Muscle of back (tissue), 3 donors: ENCODE measurements at regions not wholly inside any gene's neighbourhood (a gene's known extent, or its start where the extent isn't known, plus 50 kb on each side); places are given as distances from the start of the nearest gene placed in this dataset.
A peak's percentile ranks its signal among the peaks of the same experiment; 100 is the strongest.

Experiments
- DNase-seq, 3 donors: peaks; one replicate each; pipeline versions ENCODE4 v3.0.0 to v3.0.0-alpha.2; 2013

DNA sequence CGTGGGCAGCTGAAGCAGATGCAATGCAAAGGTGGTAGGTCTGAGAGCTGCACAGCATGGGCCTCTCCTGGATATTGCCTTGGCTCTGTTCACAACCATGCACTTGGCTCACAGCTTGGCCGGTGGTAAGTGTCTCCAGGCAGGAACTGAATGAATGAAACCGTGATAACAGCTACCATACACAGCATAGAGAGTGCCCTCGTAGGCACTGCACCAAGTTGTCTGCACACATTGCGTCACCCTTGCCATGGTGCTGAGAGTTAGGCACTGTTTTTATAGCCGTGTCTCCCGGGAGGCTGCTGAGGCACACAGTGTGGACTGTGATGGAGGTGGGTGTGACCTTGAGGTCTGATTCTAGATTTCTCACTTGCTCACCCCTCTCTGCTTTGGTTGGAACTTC, 157.6 kb upstream of the VASH1 start:
- no peak for DNase-seq

DNA sequence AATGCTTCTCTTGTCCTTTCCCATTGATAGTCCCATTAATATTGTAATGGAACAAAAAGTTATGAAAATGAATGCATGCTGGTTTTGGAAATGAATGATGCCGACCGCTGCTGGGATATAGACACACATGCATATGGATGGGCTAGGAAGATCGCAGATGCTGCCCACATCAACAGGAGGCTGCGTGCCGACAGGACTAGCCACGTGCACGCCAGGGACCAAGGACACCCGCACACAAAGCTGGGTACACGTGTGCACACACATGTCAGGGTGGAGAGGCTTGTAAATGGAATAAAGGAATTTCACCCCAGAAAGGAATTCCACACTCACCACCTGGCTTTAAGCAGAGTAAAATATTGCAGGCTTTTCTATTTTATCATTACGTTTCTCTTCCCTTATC, 153.8 kb upstream of the VASH1 start:
- DNase-seq = no peak

DNA sequence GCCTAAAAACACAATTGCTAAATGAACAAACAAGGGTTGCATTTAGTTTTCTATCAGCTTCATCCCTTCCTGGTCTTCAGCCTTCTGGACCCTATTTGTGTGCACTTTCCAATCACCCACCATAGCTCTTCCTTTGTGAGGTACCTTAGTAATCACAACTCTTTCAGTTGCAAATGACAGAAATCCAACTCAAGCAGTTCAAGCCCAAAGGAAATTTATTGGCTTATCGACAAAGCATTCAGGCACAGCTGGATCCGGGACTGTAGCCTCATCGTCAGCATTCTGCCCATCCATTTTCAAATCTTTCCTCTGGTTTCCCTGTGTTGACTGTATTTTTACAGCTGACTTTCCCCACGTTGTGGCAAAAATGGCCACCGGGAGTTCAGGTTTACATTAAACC, 148.6 kb upstream of the VASH1 start:
- DNase-seq = no peak

DNA sequence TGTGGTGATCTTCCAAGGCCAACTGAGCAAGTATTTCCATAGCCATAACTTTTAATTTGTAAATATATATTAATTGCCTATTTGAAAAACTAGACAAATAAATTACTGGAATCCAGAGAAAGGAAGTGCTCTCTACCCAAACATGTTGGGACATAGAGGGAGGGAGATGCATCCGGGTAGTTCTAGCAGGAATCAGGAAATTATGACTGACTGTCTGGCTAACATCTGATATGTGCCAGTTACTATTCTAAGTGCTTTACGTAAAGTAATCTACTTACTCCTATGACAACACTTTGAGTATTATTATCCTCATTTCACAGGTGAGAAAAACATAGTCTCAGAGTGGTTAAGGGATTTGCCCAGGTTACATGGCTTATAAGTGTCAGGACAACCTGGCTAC, 147.7 kb upstream of the VASH1 start:
- DNase-seq = no peak

DNA sequence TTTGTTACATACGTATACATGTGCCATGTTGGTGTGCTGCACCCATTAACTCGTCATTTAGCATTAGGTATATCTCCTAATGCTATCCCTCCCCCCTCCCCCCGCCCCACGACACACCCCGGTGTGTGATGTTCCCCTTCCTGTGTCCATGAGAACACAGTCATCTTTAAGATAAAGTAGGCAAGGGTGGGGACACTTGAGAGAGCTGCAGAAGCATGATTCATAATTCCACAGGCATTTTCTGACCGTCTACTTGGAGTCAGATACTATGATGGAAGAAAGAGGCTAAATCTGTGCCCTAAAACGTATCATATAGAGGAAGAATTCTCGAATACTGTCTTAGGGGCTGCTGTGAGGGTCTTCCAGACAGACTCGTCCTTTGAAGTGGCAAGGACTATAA, 145.9 kb upstream of the VASH1 start:
- no peak for DNase-seq

DNA sequence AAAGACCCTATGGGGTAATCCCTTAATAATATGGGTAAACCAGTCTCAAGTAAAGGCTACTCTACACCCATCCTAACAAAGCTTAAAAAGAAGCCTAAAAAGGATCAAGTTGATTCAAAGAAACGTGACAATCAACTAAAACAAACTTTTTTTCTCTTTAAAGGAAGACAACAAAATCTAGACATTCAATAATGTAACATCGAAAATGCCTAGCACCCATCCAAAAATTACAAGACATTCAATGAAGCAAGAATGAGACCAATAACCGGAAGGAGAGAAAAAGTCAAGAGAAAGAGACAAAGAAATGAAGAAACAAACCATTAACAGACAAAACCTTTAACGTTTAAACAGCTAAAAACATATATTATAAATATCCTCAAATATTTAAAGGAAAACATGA, 143.8 kb upstream of the VASH1 start:
- no peak for DNase-seq

DNA sequence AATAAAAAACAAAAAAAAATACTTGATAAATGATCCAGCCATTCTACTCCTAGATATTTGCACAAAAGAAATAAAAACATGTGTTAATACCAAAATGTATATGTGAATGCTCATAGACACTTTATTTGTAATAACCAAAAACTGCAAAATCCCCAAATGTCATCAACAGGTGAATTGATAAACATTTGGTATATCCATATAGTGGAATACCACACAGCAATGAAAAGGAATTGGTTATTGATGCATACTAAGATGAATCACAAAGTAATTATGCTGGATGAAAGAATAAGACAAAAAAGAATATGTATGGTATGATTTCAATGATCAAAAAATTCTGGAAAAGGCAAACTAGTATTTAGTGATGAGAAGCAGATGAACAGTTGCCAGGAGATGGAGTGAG, 124.7 kb upstream of the VASH1 start:
- DNase-seq = no peak

DNA sequence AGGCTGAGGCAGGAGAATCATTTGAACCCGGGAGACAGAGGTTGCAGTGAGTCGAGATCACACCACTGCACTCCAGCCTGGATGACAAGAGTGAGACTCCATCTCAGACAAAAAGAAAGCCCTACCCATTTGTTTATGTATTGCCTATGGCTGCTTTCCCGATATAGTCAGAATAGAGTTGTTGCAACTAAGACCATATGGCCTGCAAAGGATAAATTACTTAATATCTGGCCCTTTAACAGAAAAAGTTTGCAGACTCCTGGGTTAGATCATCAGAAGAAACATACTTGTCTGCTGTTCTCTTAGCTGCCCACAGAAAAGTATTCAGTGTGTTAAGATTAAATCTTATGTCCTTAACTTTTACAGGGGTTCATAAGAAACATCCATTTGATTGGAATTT, 122.4 kb upstream of the VASH1 start:
- DNase-seq = peak; percentile 15 to 40 (median 16)

DNA sequence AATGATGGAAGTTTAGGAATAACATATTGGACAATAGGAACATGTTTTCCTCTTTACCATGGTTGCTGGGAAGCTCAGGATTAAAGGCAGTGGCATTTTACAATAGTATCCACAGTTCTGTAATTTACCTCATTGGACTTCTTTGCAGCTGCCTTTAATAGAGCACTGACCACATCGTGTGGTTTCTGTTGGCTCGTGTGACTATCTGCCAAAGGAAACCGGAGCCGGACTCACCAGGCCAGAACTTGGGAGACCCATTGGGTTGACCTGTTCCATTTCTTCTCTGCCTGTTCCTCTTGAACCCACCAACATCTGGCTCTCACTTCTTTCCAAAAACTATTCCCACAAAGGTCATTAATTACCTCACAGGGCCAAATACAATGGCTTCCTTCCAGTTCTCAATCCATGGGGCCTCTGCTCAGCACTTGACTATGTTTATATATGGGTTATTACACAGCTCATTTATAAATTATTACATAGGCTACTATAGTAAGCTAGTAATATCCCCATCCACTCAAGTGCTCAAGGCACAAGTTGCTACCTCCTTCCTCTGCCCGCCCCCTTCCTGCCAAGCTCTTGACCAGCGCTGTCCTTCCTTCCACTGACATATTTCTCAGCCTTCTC, 121.5 kb upstream of the VASH1 start:
- DNase-seq = peak in 1 of 3 donors; percentile 34

DNA sequence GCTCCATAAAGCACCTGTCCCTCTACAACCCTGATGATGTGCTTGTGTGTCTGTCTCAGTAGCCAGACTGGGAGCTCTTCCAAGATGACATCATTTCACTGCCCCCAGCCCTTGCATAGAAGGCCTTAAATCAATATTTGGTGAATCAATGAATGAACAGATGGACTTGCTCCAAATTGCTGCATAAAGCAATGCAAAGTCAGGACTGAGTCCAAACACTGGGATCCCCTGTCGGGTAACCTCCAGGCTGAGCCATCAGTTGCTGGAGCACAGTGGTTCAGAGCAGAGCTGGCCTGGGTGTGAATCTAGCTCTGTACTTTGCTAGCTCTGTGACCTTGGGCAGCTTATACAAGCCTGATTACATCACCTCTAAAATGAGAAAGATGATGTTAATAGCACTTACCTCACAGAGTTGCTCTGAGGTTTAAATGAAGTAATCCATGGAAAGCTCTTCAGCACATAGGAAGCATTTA, 120.3 kb upstream of the VASH1 start:
- peak; percentile 15 to 58 (median 44) for DNase-seq

DNA sequence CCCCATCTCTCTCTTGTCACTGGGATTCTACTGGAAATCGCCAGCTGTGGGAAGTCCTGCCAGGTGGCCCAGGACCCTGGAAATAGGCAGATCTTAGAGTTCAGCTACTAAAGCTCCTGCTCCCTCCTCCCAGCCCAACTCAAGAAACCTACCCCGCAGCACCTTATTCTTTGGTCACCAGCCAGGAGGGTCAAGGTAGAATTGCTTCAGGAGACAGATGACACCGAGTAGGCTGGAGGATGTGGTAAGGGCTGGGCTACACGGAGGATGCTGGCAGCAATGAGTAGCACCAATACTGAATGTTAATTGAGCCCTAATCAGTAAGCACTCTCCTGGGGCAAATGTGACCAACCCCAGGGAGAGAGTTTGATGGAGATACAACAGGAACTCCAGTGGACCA, 119.7 kb upstream of the VASH1 start:
- DNase-seq = no peak

DNA sequence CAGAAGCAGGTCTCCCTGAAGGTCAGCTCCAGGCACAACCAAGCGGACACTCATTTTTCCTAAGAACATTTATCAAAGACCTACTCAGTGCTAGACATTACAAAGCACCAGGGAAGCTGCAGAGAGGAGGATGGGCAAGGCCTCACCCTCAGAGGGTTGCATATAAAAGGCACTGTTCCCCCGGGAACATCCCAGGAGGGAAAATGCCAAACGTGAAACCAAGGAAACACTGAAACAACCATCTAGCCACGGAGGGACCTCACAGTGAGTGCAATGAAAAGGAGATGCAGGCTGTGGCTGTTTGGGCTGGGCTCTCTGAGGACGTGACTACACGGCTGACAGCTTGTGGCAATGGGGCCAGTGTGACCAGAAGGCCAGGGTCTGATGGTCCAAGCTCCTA, 117.4 kb upstream of the VASH1 start:
- no peak for DNase-seq

DNA sequence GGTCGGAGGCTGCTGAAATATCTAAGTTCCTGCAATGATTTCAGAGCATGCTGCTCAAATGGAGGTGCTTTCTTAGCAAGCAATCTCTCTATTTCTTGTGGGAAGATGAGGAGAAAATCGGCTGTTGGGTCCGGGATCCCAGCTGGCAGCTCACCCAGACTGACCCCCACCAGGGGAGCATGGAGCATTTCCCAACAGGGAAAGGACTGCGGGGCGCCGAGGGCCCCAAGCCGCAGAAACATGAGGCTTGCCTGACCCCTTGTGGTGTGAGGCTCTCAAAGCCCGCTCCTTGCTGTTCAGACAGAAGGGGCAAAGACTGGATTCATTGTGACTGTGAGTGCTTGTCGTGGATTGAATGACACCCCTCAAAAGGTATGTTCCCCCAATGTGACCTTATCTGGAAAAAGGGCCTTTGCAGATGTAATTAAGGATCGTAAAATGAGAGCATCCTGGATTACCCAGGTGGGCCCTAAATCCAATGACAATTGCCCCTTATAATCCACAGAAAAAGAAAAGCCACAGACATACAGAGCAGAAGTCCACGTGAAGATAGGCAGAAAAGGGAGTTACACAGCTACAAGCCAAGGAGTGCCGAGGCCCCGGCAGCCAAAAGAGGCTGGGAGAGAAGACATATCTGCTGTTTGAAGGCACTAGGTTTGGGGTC, 116.3 kb upstream of the VASH1 start:
- peak in 1 of 3 donors; percentile 45 for DNase-seq

DNA sequence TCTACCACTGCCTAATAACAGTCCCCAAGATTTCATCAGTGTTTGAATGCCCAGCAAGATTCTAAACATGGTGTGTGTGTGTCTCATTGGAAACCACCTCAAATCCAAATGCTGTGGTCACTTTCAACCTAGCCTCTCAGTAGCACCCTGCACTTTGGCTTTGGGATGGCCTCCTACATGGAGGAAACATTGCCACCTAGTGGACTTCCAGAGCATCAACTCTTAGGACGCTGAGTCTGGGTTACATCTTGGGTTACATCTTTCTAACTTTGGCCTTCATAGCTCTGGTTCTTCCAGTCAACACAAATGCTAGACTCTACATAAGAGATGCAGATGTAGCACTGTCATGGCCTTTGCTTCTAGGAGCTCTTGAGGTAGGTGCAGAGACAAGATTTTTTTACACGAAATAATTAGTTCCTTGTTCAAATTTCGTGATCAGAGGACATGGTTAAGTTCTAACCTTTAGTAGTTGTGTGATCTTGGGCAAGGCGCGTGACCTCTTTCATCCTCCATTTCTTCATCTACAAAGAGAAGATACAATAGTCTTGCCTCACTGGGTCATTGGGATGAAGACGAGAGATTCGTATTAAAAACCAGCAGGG, 113.5 kb upstream of the VASH1 start:
- DNase-seq = peak; percentile 27 to 62 (median 46)

DNA sequence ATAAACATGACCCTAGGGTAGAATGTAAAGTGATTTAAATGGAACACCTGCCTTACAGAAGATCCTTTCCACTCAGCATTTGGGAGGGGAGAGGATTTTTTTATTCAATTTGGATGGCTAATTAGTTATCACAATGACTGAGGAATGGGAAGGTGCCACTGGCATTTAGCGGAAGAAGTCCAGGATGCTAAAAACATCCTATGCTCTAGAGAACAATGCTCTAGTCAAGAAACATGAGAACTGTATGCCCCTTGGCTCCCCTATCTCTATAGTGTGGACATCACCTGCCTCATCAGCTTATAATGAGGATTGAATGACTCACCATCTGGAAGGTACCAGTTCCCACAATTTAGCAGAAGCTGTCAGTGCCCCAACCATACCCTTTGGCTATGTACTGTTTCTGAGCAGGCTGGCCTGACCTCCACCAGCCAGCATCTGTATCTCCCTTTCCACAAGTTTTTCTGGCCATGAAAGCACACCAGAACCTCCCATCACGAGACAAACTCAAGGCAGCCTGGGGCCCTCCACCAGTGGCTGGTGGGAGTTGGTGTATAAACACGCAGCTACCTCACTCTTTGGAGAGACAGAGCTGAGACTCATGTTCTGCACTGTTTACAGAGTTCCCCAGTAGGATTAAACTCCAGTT, 109.7 kb upstream of the VASH1 start:
- no peak for DNase-seq

DNA sequence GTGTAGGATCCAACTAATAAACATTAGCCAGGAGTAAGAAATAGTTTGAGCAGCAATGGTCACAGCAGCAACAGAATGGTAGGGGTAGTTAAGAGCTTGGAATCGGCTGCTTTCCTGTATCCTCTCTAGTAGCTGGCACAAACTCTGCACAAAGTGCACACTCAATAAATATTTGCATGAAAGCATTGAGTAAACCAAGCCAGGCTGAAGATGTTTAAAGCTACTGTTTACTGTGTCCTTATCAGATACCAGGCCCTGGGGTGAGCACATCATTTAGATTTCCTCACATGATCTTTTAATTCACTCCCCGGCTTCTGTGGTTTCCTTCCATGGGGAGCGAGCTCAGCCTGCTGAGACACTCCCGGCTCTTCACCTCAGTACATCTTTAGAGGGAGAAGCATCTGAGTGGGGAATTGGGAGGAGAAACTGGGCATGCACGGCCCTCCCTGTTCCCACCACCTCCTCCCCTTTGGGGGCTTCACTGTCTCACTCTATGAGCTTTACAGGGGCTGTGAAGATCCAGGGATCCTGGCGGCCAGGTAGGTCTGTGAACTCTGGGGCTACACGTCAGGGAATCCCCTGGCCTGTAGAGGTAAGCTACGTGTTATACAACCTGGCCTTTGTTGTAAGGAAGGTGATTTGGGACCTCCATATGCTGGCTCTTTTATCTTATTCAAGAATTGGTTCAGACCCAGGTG, 107.2 kb upstream of the VASH1 start:
- no peak for DNase-seq

DNA sequence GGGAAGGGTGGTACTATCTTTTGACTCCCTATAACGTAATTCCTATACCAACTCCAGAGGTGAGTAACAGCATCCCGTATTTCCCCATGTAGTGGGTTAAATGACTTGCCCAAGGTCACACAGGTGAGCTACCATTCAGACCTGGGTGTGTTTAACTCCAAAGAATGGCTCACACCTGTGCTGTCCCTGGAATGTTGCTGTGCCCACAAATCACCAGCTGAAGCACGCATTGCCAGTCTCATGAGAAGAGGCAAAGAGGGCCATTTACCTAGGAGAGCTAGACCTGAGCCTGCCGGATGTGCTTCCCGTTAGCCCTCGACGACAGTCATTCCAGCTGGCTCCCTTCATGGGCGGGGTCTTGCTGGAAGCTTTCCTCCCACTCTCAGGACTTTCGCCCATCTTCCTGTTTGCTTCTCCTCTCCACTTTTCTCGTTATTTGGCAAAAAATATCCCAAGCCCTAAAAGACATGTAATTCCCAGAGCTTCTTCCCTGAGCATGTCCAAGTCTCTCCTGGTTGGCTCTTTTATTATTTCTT, 106.6 kb upstream of the VASH1 start:
- DNase-seq = no peak

DNA sequence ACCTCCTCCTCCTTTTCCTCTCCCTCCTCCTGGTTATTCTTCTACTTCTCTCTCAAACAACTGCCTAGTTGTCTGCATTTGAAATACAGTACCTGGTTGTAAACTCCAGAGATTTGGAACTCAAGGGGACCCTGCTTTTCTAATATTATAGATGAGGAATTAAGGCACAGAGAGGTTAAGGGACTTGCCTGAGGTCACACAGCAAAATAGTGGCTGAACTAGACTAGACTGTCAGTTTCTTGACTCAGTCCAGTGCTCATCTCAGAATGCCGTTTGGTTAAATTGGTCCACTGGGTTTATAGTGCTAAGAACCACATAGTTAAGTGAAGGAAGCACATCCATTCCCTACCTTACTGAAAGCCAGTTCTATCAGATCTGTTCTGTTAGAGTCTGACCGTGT, 105.9 kb upstream of the VASH1 start:
- DNase-seq = no peak

DNA sequence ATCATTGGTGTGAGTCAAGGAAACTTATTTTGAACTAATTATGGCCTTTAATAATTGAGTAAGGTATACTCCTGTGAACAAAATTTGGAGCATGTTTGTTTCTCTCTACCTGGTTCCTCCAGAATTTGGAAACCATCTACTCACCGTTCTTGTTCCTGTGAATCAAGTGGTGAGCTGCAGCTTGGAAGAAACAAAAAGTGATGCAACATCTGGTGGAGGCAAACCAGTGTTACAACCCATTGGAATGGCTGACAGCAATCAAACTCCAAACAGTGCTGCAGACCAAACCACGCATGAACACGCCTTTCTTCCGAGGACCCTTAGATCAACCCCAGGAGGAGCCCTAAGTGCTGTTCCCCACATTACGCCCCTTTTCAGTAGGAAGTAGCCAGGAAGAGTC, 104.7 kb upstream of the VASH1 start:
- no peak for DNase-seq

DNA sequence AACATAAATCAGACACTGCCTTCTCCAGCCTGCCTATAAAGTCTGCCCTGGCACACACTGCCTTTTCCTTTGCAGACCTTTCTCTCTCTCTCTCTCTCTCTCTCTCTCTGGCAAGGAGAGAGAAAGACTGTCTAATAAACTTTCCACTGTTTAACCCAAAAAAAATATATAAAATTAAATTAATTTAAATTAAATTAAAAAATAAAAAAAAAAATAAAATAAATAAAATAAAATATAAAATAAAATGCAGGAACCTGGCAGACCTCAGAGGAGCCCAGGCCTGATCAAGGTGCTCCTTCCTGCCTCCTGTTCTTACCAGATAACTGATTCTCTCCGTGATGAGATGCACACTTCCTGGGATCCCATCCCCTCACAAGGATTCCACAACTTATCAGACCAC, 103.9 kb upstream of the VASH1 start:
- no peak for DNase-seq

DNA sequence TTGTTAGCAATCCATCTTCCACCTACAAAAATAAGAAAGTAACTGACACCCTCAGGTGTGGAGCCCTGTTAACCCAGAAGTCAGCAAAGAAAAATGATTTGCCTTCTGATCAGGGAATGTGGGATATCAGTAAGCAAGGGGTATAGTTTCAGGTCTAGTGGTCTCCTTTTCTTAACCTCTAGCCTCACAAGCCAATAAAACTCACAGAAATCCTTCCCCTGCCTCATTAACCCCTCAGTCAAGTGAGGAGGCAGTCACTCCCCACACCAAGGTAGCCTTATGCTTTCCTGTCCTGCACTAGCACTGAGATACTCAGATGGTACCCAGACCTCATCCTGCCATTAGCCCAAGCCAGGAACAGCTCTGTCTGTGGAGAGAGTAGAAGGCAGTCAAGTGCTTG, 103.4 kb upstream of the VASH1 start:
- no peak for DNase-seq

DNA sequence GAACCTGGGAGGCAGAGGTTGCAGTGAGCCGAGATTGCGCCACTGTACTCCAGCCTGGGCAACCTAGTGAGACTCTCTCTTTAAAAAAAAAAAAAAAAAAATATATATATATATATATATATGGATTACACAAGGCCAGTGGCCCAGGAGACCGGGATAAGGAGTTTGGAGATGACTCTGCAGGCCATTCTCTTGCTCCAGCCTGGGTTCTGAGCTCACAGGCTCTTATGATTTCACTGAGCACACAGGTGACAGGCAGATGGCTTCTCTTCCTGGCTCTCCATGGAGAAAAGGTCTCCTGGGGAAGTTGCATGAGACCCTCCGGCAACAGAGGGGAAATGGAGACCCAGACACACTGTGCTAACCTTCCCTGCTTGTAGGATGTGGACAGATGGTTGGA, 98.7 kb upstream of the VASH1 start:
- DNase-seq = no peak
